CD14-positive monocyte (primary cell): ENCODE measurements at regions not wholly inside any gene's neighbourhood (a gene's known extent, or its start where the extent isn't known, plus 50 kb on each side); places are given as distances from the start of the nearest gene placed in this dataset.

Source experiments
- DNase-seq, 3 donors: peaks; one replicate each; pipeline ENCODE4 v3.0.0-alpha.2; 2011 to 2022
- H2AFZ ChIP-seq: 2 replicates; pipeline ENCODE4 v1.6.0; 2012; ENCODE audit warnings: mild to moderate bottlenecking, low read depth, low read length, inconsistent platforms; ENCODE audit not compliant: insufficient read depth, poor library complexity, severe bottlenecking
- H3K27ac ChIP-seq, 2 donors: 1 replicate in 1 of 2; 2 replicates in 1 of 2; pipeline ENCODE4 v1.5.1; 2012 to 2013; ENCODE audit warnings: low read length in 2 of 2, control low read depth in 1 of 2, inconsistent platforms in 1 of 2, low read depth in 1 of 2, mild to moderate bottlenecking in 1 of 2
- H3K27me3 ChIP-seq, 2 donors: one replicate each; pipeline versions ENCODE4 v1.6.0 to v1.6.1; 2011 to 2013; ENCODE audit warnings: low read length in 2 of 2; ENCODE audit not compliant: control insufficient read depth in 2 of 2, insufficient read depth in 2 of 2
- H3K36me3 ChIP-seq, 2 donors: replicated peaks in 1 of 2; 1 replicate in 1 of 2; 2 replicates in 1 of 2; pipeline versions ENCODE4 v1.5.1 to v1.6.1; 2012 to 2013; ENCODE audit warnings: low read length in 2 of 2, control low read depth in 1 of 2, inconsistent platforms in 1 of 2, mild to moderate bottlenecking in 1 of 2; ENCODE audit not compliant: insufficient read depth in 2 of 2, control insufficient read depth in 1 of 2
- H3K4me1 ChIP-seq, 2 donors: 1 replicate in 1 of 2; 2 replicates in 1 of 2; pipeline versions ENCODE4 v1.5.1 to v1.6.1; 2012 to 2013; ENCODE audit warnings: low read length in 2 of 2, control low read depth in 1 of 2, inconsistent platforms in 1 of 2, mild to moderate bottlenecking in 1 of 2, moderate library complexity in 1 of 2; ENCODE audit not compliant: insufficient read depth in 2 of 2, control insufficient read depth in 1 of 2
- H3K4me2 ChIP-seq: replicated peaks from 2 replicates; pipeline ENCODE3; 2012; ENCODE audit warnings: low read length, moderate library complexity, mild to moderate bottlenecking; ENCODE audit not compliant: poor library complexity, severe bottlenecking; ENCODE audit errors: extremely low read depth
- H3K4me3 ChIP-seq, 3 experiments: fragments of 200-600 bp in 1 of 3; sonication (generic) in 1 of 3; replicated peaks in 1 of 3; 1 replicate in 2 of 3; 2 replicates in 1 of 3; pipeline ENCODE4 v1.5.1; 2011 to 2013; ENCODE audit warnings: low read length in 3 of 3, mild to moderate bottlenecking in 3 of 3, control low read depth in 2 of 3, low read depth in 2 of 3, inconsistent platforms in 1 of 3, moderate library complexity in 1 of 3
- H3K79me2 ChIP-seq: 2 replicates; pipeline ENCODE4 v1.6.0; 2012; ENCODE audit warnings: mild to moderate bottlenecking, control low read depth, inconsistent platforms, low read length, moderate library complexity; ENCODE audit not compliant: insufficient read depth
- H3K9ac ChIP-seq: 2 replicates; pipeline ENCODE4 v1.6.0; 2017; ENCODE audit warnings: low read length, mild to moderate bottlenecking; ENCODE audit not compliant: insufficient read depth, poor library complexity, severe bottlenecking
- H3K9me3 ChIP-seq, 2 donors: replicated peaks in 1 of 2; 1 replicate in 1 of 2; 2 replicates in 1 of 2; pipeline versions ENCODE4 v1.5.1 to v1.6.1; 2012 to 2013; ENCODE audit warnings: low read length in 2 of 2, control low read depth in 1 of 2; ENCODE audit not compliant: control insufficient read depth in 1 of 2, insufficient read depth in 1 of 2
- H4K20me1 ChIP-seq: 2 replicates; pipeline ENCODE4 v1.6.0; 2012; ENCODE audit warnings: mild to moderate bottlenecking, low read length, control low read depth, moderate library complexity; ENCODE audit not compliant: insufficient read depth
- H3K27ac Mint-ChIP-seq, 7 donors: one replicate each; pipeline ENCODE4 v1.8.0; 2020; ENCODE audit warnings: mild to moderate bottlenecking in 7 of 7, mixed read lengths in 7 of 7, moderate library complexity in 6 of 7, inconsistent platforms in 2 of 7
- H3K27me3 Mint-ChIP-seq, 3 donors: one replicate each; pipeline ENCODE4 v1.8.0; 2021 to 2022; ENCODE audit warnings: low read depth in 3 of 3, mild to moderate bottlenecking in 3 of 3, mixed read lengths in 3 of 3, moderate library complexity in 3 of 3, inconsistent platforms in 1 of 3
- H3K36me3 Mint-ChIP-seq, 2 donors: one replicate each; pipeline ENCODE4 v1.8.0; 2020; ENCODE audit warnings: mixed read lengths in 2 of 2, inconsistent platforms in 1 of 2, mild to moderate bottlenecking in 1 of 2
- H3K4me1 Mint-ChIP-seq: one replicate; pipeline ENCODE4 v1.8.0; 2020; ENCODE audit warnings: mild to moderate bottlenecking, mixed read lengths
- H3K4me3 Mint-ChIP-seq, 2 donors: one replicate each; pipeline ENCODE4 v1.8.0; 2020; ENCODE audit warnings: mild to moderate bottlenecking in 2 of 2, mixed read lengths in 2 of 2, moderate library complexity in 1 of 2
- H3K9me3 Mint-ChIP-seq, 7 donors: one replicate each; pipeline ENCODE4 v1.8.0; 2020 to 2022; ENCODE audit warnings: mixed read lengths in 7 of 7, mild to moderate bottlenecking in 6 of 7, moderate library complexity in 6 of 7, inconsistent platforms in 2 of 7
- CTCF ChIP-seq: fragments of 200-600 bp; IDR thresholded peaks from one replicate; pipeline ENCODE4 v1.8.0; 2022; ENCODE audit warnings: antibody characterized with exemption, mild to moderate bottlenecking
- WGBS: methylation state at CpG from one replicate; pipeline ENCODE4 v1.1.5; 2013; ENCODE audit warnings: missing lambda C conversion rate; ENCODE audit not compliant: insufficient coverage; 5-methylcytosine and 5-hydroxymethylcytosine counted together
- intact Hi-C, 2 donors: fragments of 100-400 bp; cut with micrococcal nuclease; formaldehyde crosslinking; loops; one replicate each; pipeline versions ENCODE4 v1.15.0 to v1.15.1; 2023

- no peak overlapping the region for H3K4me3 ChIP-seq
- intact Hi-C loops = no loop called here
- peaks cover 0 to 2% (median 0%) of the 10 kb centered on the region in 7 donors for H3K9me3 Mint-ChIP-seq
- no peak overlapping the region for H3K27ac Mint-ChIP-seq
- no peaks in the 10 kb centered on the region for H3K4me1 Mint-ChIP-seq
- H3K27me3 Mint-ChIP-seq = no peaks in the 10 kb centered on the region
- no peak overlapping the region for H3K27ac ChIP-seq
- no peak overlapping the region for H2AFZ ChIP-seq
- no peaks in the 10 kb centered on the region for H4K20me1 ChIP-seq
- no peaks in the 10 kb centered on the region for H3K9me3 ChIP-seq
- H3K4me3 Mint-ChIP-seq = no peak overlapping the region
- H3K9ac ChIP-seq = no peak overlapping the region
- H3K4me2 ChIP-seq = no peak overlapping the region
- TF ChIP-seq CTCF = no peak
- WGBS = 71% methylated on average over 3 of the region's 3 CpGs
- no peaks in the 10 kb centered on the region for H3K4me1 ChIP-seq
- no peaks in the 10 kb centered on the region for H3K79me2 ChIP-seq
- H3K36me3 Mint-ChIP-seq = no peaks in the 10 kb centered on the region
- no peaks in the 10 kb centered on the region for H3K36me3 ChIP-seq
- DNase-seq = no peak
- H3K27me3 ChIP-seq = no peaks in the 10 kb centered on the region
Measured at GRCh38 chrX:137652086-137652485, 86.2 kb downstream of the ZIC3 start.

- no peaks in the 10 kb centered on the region for H3K36me3 Mint-ChIP-seq
- no peaks in the 10 kb centered on the region for H3K79me2 ChIP-seq
- peaks cover 0 to 2% (median 0%) of the 10 kb centered on the region in 7 donors for H3K9me3 Mint-ChIP-seq
- no peaks in the 10 kb centered on the region for H3K36me3 ChIP-seq
- H3K27me3 ChIP-seq = no peaks in the 10 kb centered on the region
- no peak overlapping the region for H3K27ac Mint-ChIP-seq
- H3K4me3 ChIP-seq = no peak overlapping the region
- H3K4me1 ChIP-seq = no peaks in the 10 kb centered on the region
- H2AFZ ChIP-seq = no peak overlapping the region
- intact Hi-C loops = no loop called here
- H3K27me3 Mint-ChIP-seq = no peaks in the 10 kb centered on the region
- no peak overlapping the region for H3K4me2 ChIP-seq
- no peaks in the 10 kb centered on the region for H3K9me3 ChIP-seq
- TF ChIP-seq CTCF = no peak
- no peak overlapping the region for H3K27ac ChIP-seq
- H4K20me1 ChIP-seq = no peaks in the 10 kb centered on the region
- no peak overlapping the region for H3K9ac ChIP-seq
- H3K4me3 Mint-ChIP-seq = no peak overlapping the region
- no peaks in the 10 kb centered on the region for H3K4me1 Mint-ChIP-seq
- DNase-seq = no peak
Measured at GRCh38 chrX:137654481-137654880, 88.6 kb downstream of the ZIC3 start.
